CD14-positive monocyte (primary cell): ENCODE measurements at regions not wholly inside any gene's neighbourhood (a gene's known extent, or its start where the extent isn't known, plus 50 kb on each side); places are given as distances from the start of the nearest gene placed in this dataset.

Experiments used
- DNase-seq, 3 donors: peaks; one replicate each; pipeline ENCODE4 v3.0.0-alpha.2; 2011 to 2022
- H2AFZ ChIP-seq: 2 replicates; pipeline ENCODE4 v1.6.0; 2012; ENCODE audit warnings: mild to moderate bottlenecking, low read depth, low read length, inconsistent platforms; ENCODE audit not compliant: insufficient read depth, poor library complexity, severe bottlenecking
- H3K27ac ChIP-seq, 2 donors: 1 replicate in 1 of 2; 2 replicates in 1 of 2; pipeline ENCODE4 v1.5.1; 2012 to 2013; ENCODE audit warnings: low read length in 2 of 2, control low read depth in 1 of 2, inconsistent platforms in 1 of 2, low read depth in 1 of 2, mild to moderate bottlenecking in 1 of 2
- H3K27me3 ChIP-seq, 2 donors: one replicate each; pipeline versions ENCODE4 v1.6.0 to v1.6.1; 2011 to 2013; ENCODE audit warnings: low read length in 2 of 2; ENCODE audit not compliant: control insufficient read depth in 2 of 2, insufficient read depth in 2 of 2
- H3K36me3 ChIP-seq, 2 donors: replicated peaks in 1 of 2; 1 replicate in 1 of 2; 2 replicates in 1 of 2; pipeline versions ENCODE4 v1.5.1 to v1.6.1; 2012 to 2013; ENCODE audit warnings: low read length in 2 of 2, control low read depth in 1 of 2, inconsistent platforms in 1 of 2, mild to moderate bottlenecking in 1 of 2; ENCODE audit not compliant: insufficient read depth in 2 of 2, control insufficient read depth in 1 of 2
- H3K4me1 ChIP-seq, 2 donors: 1 replicate in 1 of 2; 2 replicates in 1 of 2; pipeline versions ENCODE4 v1.5.1 to v1.6.1; 2012 to 2013; ENCODE audit warnings: low read length in 2 of 2, control low read depth in 1 of 2, inconsistent platforms in 1 of 2, mild to moderate bottlenecking in 1 of 2, moderate library complexity in 1 of 2; ENCODE audit not compliant: insufficient read depth in 2 of 2, control insufficient read depth in 1 of 2
- H3K4me2 ChIP-seq: replicated peaks from 2 replicates; pipeline ENCODE3; 2012; ENCODE audit warnings: low read length, moderate library complexity, mild to moderate bottlenecking; ENCODE audit not compliant: poor library complexity, severe bottlenecking; ENCODE audit errors: extremely low read depth
- H3K4me3 ChIP-seq, 3 experiments: fragments of 200-600 bp in 1 of 3; sonication (generic) in 1 of 3; replicated peaks in 1 of 3; 1 replicate in 2 of 3; 2 replicates in 1 of 3; pipeline ENCODE4 v1.5.1; 2011 to 2013; ENCODE audit warnings: low read length in 3 of 3, mild to moderate bottlenecking in 3 of 3, control low read depth in 2 of 3, low read depth in 2 of 3, inconsistent platforms in 1 of 3, moderate library complexity in 1 of 3
- H3K79me2 ChIP-seq: 2 replicates; pipeline ENCODE4 v1.6.0; 2012; ENCODE audit warnings: mild to moderate bottlenecking, control low read depth, inconsistent platforms, low read length, moderate library complexity; ENCODE audit not compliant: insufficient read depth
- H3K9ac ChIP-seq: 2 replicates; pipeline ENCODE4 v1.6.0; 2017; ENCODE audit warnings: low read length, mild to moderate bottlenecking; ENCODE audit not compliant: insufficient read depth, poor library complexity, severe bottlenecking
- H3K9me3 ChIP-seq, 2 donors: replicated peaks in 1 of 2; 1 replicate in 1 of 2; 2 replicates in 1 of 2; pipeline versions ENCODE4 v1.5.1 to v1.6.1; 2012 to 2013; ENCODE audit warnings: low read length in 2 of 2, control low read depth in 1 of 2; ENCODE audit not compliant: control insufficient read depth in 1 of 2, insufficient read depth in 1 of 2
- H4K20me1 ChIP-seq: 2 replicates; pipeline ENCODE4 v1.6.0; 2012; ENCODE audit warnings: mild to moderate bottlenecking, low read length, control low read depth, moderate library complexity; ENCODE audit not compliant: insufficient read depth
- H3K27ac Mint-ChIP-seq, 7 donors: one replicate each; pipeline ENCODE4 v1.8.0; 2020; ENCODE audit warnings: mild to moderate bottlenecking in 7 of 7, mixed read lengths in 7 of 7, moderate library complexity in 6 of 7, inconsistent platforms in 2 of 7
- H3K27me3 Mint-ChIP-seq, 3 donors: one replicate each; pipeline ENCODE4 v1.8.0; 2021 to 2022; ENCODE audit warnings: low read depth in 3 of 3, mild to moderate bottlenecking in 3 of 3, mixed read lengths in 3 of 3, moderate library complexity in 3 of 3, inconsistent platforms in 1 of 3
- H3K36me3 Mint-ChIP-seq, 2 donors: one replicate each; pipeline ENCODE4 v1.8.0; 2020; ENCODE audit warnings: mixed read lengths in 2 of 2, inconsistent platforms in 1 of 2, mild to moderate bottlenecking in 1 of 2
- H3K4me1 Mint-ChIP-seq: one replicate; pipeline ENCODE4 v1.8.0; 2020; ENCODE audit warnings: mild to moderate bottlenecking, mixed read lengths
- H3K4me3 Mint-ChIP-seq, 2 donors: one replicate each; pipeline ENCODE4 v1.8.0; 2020; ENCODE audit warnings: mild to moderate bottlenecking in 2 of 2, mixed read lengths in 2 of 2, moderate library complexity in 1 of 2
- H3K9me3 Mint-ChIP-seq, 7 donors: one replicate each; pipeline ENCODE4 v1.8.0; 2020 to 2022; ENCODE audit warnings: mixed read lengths in 7 of 7, mild to moderate bottlenecking in 6 of 7, moderate library complexity in 6 of 7, inconsistent platforms in 2 of 7
- CTCF ChIP-seq: fragments of 200-600 bp; IDR thresholded peaks from one replicate; pipeline ENCODE4 v1.8.0; 2022; ENCODE audit warnings: antibody characterized with exemption, mild to moderate bottlenecking
- WGBS: methylation state at CpG from one replicate; pipeline ENCODE4 v1.1.5; 2013; ENCODE audit warnings: missing lambda C conversion rate; ENCODE audit not compliant: insufficient coverage; 5-methylcytosine and 5-hydroxymethylcytosine counted together
- intact Hi-C, 2 donors: fragments of 100-400 bp; cut with micrococcal nuclease; formaldehyde crosslinking; loops; one replicate each; pipeline versions ENCODE4 v1.15.0 to v1.15.1; 2023

DNA sequence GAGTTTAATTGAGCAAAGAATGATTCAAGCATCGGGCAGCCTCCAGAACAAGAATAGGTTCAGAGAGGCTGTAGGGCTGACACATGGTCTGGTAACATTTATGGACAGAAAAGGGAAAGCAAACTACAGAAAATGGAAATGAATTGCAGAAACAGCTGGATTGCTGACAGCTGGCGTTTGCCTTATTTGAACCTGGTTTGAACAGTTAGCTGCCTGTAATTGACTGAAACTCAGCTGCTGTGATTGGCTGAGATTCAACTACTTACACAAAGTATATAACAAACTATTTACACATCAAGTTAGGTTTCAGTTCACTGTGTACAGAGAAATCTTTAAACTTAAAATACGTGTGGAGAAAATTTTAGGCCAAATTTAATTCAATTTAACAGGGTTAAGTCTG lies 441.7 kb downstream of the PRELID2 start:
- H3K4me3 Mint-ChIP-seq = no peak overlapping the region
- H3K9me3 Mint-ChIP-seq = peaks cover 6 to 19% (median 12%) of the 10 kb centered on the region in 7 donors
- Histone ChIP-seq H2AFZ (no peak overlapping the region), H3K36me3 (no peaks in the 10 kb centered on the region), H3K4me3 (no peak overlapping the region), H3K4me1 (no peaks in the 10 kb centered on the region), H4K20me1 (no peaks in the 10 kb centered on the region), H3K27ac (no peak overlapping the region), H3K27me3 (no peaks in the 10 kb centered on the region), H3K79me2 (no peaks in the 10 kb centered on the region), H3K9ac (no peak overlapping the region), H3K9me3 (peaks cover 18 to 34% of the 10 kb centered on the region in 2 donors), H3K4me2 (no peak overlapping the region)
- no peak overlapping the region for H3K27ac Mint-ChIP-seq
- no peak for DNase-seq
- no CpG with 5 or more reads among the region's 3 CpGs for WGBS
- TF ChIP-seq CTCF = no peak
- intact Hi-C loops = no loop called here
- H3K4me1 Mint-ChIP-seq = no peaks in the 10 kb centered on the region
- H3K27me3 Mint-ChIP-seq = no peaks in the 10 kb centered on the region
- no peaks in the 10 kb centered on the region for H3K36me3 Mint-ChIP-seq

- Histone ChIP-seq H2AFZ (no peak overlapping the region), H3K9me3 (peaks cover 19 to 28% of the 10 kb centered on the region in 2 donors), H3K4me2 (no peak overlapping the region), H3K9ac (no peak overlapping the region), H3K27ac (no peak overlapping the region), H3K4me1 (no peaks in the 10 kb centered on the region), H3K79me2 (no peaks in the 10 kb centered on the region), H3K27me3 (no peaks in the 10 kb centered on the region), H4K20me1 (no peaks in the 10 kb centered on the region), H3K4me3 (no peak overlapping the region), H3K36me3 (no peaks in the 10 kb centered on the region)
- no peaks in the 10 kb centered on the region for H3K4me1 Mint-ChIP-seq
- no peak overlapping the region for H3K27ac Mint-ChIP-seq
- no peaks in the 10 kb centered on the region for H3K27me3 Mint-ChIP-seq
- no CpG with 5 or more reads among the region's 1 CpG for WGBS
- no peak for DNase-seq
- H3K4me3 Mint-ChIP-seq = no peak overlapping the region
- no peaks in the 10 kb centered on the region for H3K36me3 Mint-ChIP-seq
- intact Hi-C loops = no loop called here
- peaks cover 3 to 22% (median 10%) of the 10 kb centered on the region in 7 donors for H3K9me3 Mint-ChIP-seq
- no peak for TF ChIP-seq CTCF
Observed at GRCh38 chr5:145389047-145389446, 446.1 kb downstream of the PRELID2 start.
